ENCODE measurements at regions not wholly inside any gene's neighbourhood (a gene's known extent, or its start where the extent isn't known, plus 50 kb on each side); places are given as distances from the start of the nearest gene placed in this dataset.

- H3K36me3 ChIP-seq (ENCODE audit: control insufficient read depth in 2 of 2, insufficient read depth in 2 of 2, low read length in 1 of 2) = no peaks in the 10 kb centered on the region
- WGBS, 2 donors = 97 to 100% methylated on average over 1 of the region's 1 CpG
- H3K4me1 ChIP-seq (ENCODE audit: control insufficient read depth in 2 of 2, insufficient read depth in 2 of 2, low read length in 1 of 2) = no peaks in the 10 kb centered on the region
- no peaks in the 10 kb centered on the region for H3K9me3 ChIP-seq (ENCODE audit: control insufficient read depth in 2 of 2, insufficient read depth in 1 of 2, low read depth in 1 of 2, low read length in 1 of 2)
- no peaks in the 10 kb centered on the region for H3K27me3 ChIP-seq (ENCODE audit: control insufficient read depth in 1 of 2, insufficient read depth in 2 of 2, low read length in 2 of 2)
- no peak overlapping the region for H3K27ac ChIP-seq (ENCODE audit: low read depth in 2 of 2, low read length in 1 of 2)
- H3K4me3 ChIP-seq (ENCODE audit: low read depth in 1 of 2, low read length in 2 of 2) = no peak overlapping the region
Measured at GRCh38 chr5:125050926-125051325, 304.5 kb upstream of the ZNF608 start.

GRCh38 chr5:125052584-125052983 lies 306.1 kb upstream of the ZNF608 start:
- Histone ChIP-seq H3K4me1 (ENCODE audit: control insufficient read depth in 2 of 2, insufficient read depth in 2 of 2, low read length in 1 of 2) (no peaks in the 10 kb centered on the region), H3K9me3 (ENCODE audit: control insufficient read depth in 2 of 2, insufficient read depth in 1 of 2, low read depth in 1 of 2, low read length in 1 of 2) (no peaks in the 10 kb centered on the region), H3K27me3 (ENCODE audit: control insufficient read depth in 1 of 2, insufficient read depth in 2 of 2, low read length in 2 of 2) (no peaks in the 10 kb centered on the region), H3K36me3 (ENCODE audit: control insufficient read depth in 2 of 2, insufficient read depth in 2 of 2, low read length in 1 of 2) (no peaks in the 10 kb centered on the region), H3K27ac (ENCODE audit: low read depth in 2 of 2, low read length in 1 of 2) (no peak overlapping the region), H3K4me3 (ENCODE audit: low read depth in 1 of 2, low read length in 2 of 2) (no peak overlapping the region)
- 89 to 90% methylated on average over 7 of the region's 7 CpGs for WGBS, 2 donors

- Histone ChIP-seq H3K36me3 (ENCODE audit: control insufficient read depth in 2 of 2, insufficient read depth in 2 of 2, low read length in 1 of 2) (no peaks in the 10 kb centered on the region), H3K27me3 (ENCODE audit: control insufficient read depth in 1 of 2, insufficient read depth in 2 of 2, low read length in 2 of 2) (no peaks in the 10 kb centered on the region), H3K27ac (ENCODE audit: low read depth in 2 of 2, low read length in 1 of 2) (no peak overlapping the region), H3K9me3 (ENCODE audit: control insufficient read depth in 2 of 2, insufficient read depth in 1 of 2, low read depth in 1 of 2, low read length in 1 of 2) (no peaks in the 10 kb centered on the region), H3K4me1 (ENCODE audit: control insufficient read depth in 2 of 2, insufficient read depth in 2 of 2, low read length in 1 of 2) (no peaks in the 10 kb centered on the region), H3K4me3 (ENCODE audit: low read depth in 1 of 2, low read length in 2 of 2) (no peak overlapping the region)
- 79 to 89% methylated on average over 1 of the region's 1 CpG for WGBS, 2 donors
Measured at GRCh38 chr5:125053179-125053578, 306.7 kb upstream of the ZNF608 start.

GRCh38 chr5:125054146-125054545 lies 307.7 kb upstream of the ZNF608 start:
- 97 to 100% methylated on average over 4 of the region's 4 CpGs for WGBS, 2 donors

GRCh38 chr5:125056671-125057485 lies 310.4 kb upstream of the ZNF608 start:
- no peak overlapping the region for H3K27ac ChIP-seq (ENCODE audit: low read depth in 2 of 2, low read length in 1 of 2)
- H3K9me3 ChIP-seq (ENCODE audit: control insufficient read depth in 2 of 2, insufficient read depth in 1 of 2, low read depth in 1 of 2, low read length in 1 of 2) = no peaks in the 10 kb centered on the region
- no peak overlapping the region for H3K4me3 ChIP-seq (ENCODE audit: low read depth in 1 of 2, low read length in 2 of 2)
- H3K4me1 ChIP-seq (ENCODE audit: control insufficient read depth in 2 of 2, insufficient read depth in 2 of 2, low read length in 1 of 2) = no peaks in the 10 kb centered on the region
- H3K27me3 ChIP-seq (ENCODE audit: control insufficient read depth in 1 of 2, insufficient read depth in 2 of 2, low read length in 2 of 2) = no peaks in the 10 kb centered on the region
- 41 to 52% methylated on average over 6 of the region's 6 CpGs for WGBS, 2 donors
- H3K36me3 ChIP-seq (ENCODE audit: control insufficient read depth in 2 of 2, insufficient read depth in 2 of 2, low read length in 1 of 2) = no peaks in the 10 kb centered on the region

More at GRCh38 chr5:125054146-125054545, 307.7 kb upstream of the ZNF608 start:
- Histone ChIP-seq H3K4me3 (ENCODE audit: low read depth in 1 of 2, low read length in 2 of 2) (no peak overlapping the region), H3K9me3 (ENCODE audit: control insufficient read depth in 2 of 2, insufficient read depth in 1 of 2, low read depth in 1 of 2, low read length in 1 of 2) (no peaks in the 10 kb centered on the region), H3K4me1 (ENCODE audit: control insufficient read depth in 2 of 2, insufficient read depth in 2 of 2, low read length in 1 of 2) (no peaks in the 10 kb centered on the region), H3K27me3 (ENCODE audit: control insufficient read depth in 1 of 2, insufficient read depth in 2 of 2, low read length in 2 of 2) (no peaks in the 10 kb centered on the region), H3K27ac (ENCODE audit: low read depth in 2 of 2, low read length in 1 of 2) (no peak overlapping the region), H3K36me3 (ENCODE audit: control insufficient read depth in 2 of 2, insufficient read depth in 2 of 2, low read length in 1 of 2) (no peaks in the 10 kb centered on the region)

GRCh38 chr5:125057912-125058826 lies 311.7 kb upstream of the ZNF608 start:
- WGBS, 2 donors = 36 to 43% methylated on average over 9 of the region's 9 CpGs
- Histone ChIP-seq H3K9me3 (ENCODE audit: control insufficient read depth in 2 of 2, insufficient read depth in 1 of 2, low read depth in 1 of 2, low read length in 1 of 2) (no peaks in the 10 kb centered on the region), H3K27me3 (ENCODE audit: control insufficient read depth in 1 of 2, insufficient read depth in 2 of 2, low read length in 2 of 2) (no peaks in the 10 kb centered on the region), H3K27ac (ENCODE audit: low read depth in 2 of 2, low read length in 1 of 2) (no peak overlapping the region), H3K4me3 (ENCODE audit: low read depth in 1 of 2, low read length in 2 of 2) (no peak overlapping the region), H3K36me3 (ENCODE audit: control insufficient read depth in 2 of 2, insufficient read depth in 2 of 2, low read length in 1 of 2) (no peaks in the 10 kb centered on the region), H3K4me1 (ENCODE audit: control insufficient read depth in 2 of 2, insufficient read depth in 2 of 2, low read length in 1 of 2) (no peaks in the 10 kb centered on the region)

GRCh38 chr5:125059255-125060002 lies 313.0 kb upstream of the ZNF608 start:
- Histone ChIP-seq H3K9me3 (ENCODE audit: control insufficient read depth in 2 of 2, insufficient read depth in 1 of 2, low read depth in 1 of 2, low read length in 1 of 2) (no peaks in the 10 kb centered on the region), H3K27me3 (ENCODE audit: control insufficient read depth in 1 of 2, insufficient read depth in 2 of 2, low read length in 2 of 2) (no peaks in the 10 kb centered on the region), H3K4me3 (ENCODE audit: low read depth in 1 of 2, low read length in 2 of 2) (no peak overlapping the region), H3K36me3 (ENCODE audit: control insufficient read depth in 2 of 2, insufficient read depth in 2 of 2, low read length in 1 of 2) (no peaks in the 10 kb centered on the region), H3K27ac (ENCODE audit: low read depth in 2 of 2, low read length in 1 of 2) (no peak overlapping the region), H3K4me1 (ENCODE audit: control insufficient read depth in 2 of 2, insufficient read depth in 2 of 2, low read length in 1 of 2) (no peaks in the 10 kb centered on the region)
- WGBS, 2 donors = 51 to 52% methylated on average over 4 of the region's 4 CpGs

GRCh38 chr5:125061726-125062125 lies 315.3 kb upstream of the ZNF608 start:
- no peak overlapping the region for H3K4me3 ChIP-seq (ENCODE audit: low read depth in 1 of 2, low read length in 2 of 2)
- no peak overlapping the region for H3K27ac ChIP-seq (ENCODE audit: low read depth in 2 of 2, low read length in 1 of 2)
- H3K9me3 ChIP-seq (ENCODE audit: control insufficient read depth in 2 of 2, insufficient read depth in 1 of 2, low read depth in 1 of 2, low read length in 1 of 2) = no peaks in the 10 kb centered on the region
- H3K4me1 ChIP-seq (ENCODE audit: control insufficient read depth in 2 of 2, insufficient read depth in 2 of 2, low read length in 1 of 2) = no peaks in the 10 kb centered on the region
- no peaks in the 10 kb centered on the region for H3K27me3 ChIP-seq (ENCODE audit: control insufficient read depth in 1 of 2, insufficient read depth in 2 of 2, low read length in 2 of 2)
- no peaks in the 10 kb centered on the region for H3K36me3 ChIP-seq (ENCODE audit: control insufficient read depth in 2 of 2, insufficient read depth in 2 of 2, low read length in 1 of 2)
- 92 to 93% methylated on average over 2 of the region's 2 CpGs for WGBS, 2 donors

GRCh38 chr5:125064621-125065438 lies 318.4 kb upstream of the ZNF608 start:
- Histone ChIP-seq H3K9me3 (ENCODE audit: control insufficient read depth in 2 of 2, insufficient read depth in 1 of 2, low read depth in 1 of 2, low read length in 1 of 2) (no peaks in the 10 kb centered on the region), H3K27me3 (ENCODE audit: control insufficient read depth in 1 of 2, insufficient read depth in 2 of 2, low read length in 2 of 2) (no peaks in the 10 kb centered on the region), H3K27ac (ENCODE audit: low read depth in 2 of 2, low read length in 1 of 2) (no peak overlapping the region), H3K4me3 (ENCODE audit: low read depth in 1 of 2, low read length in 2 of 2) (no peak overlapping the region), H3K36me3 (ENCODE audit: control insufficient read depth in 2 of 2, insufficient read depth in 2 of 2, low read length in 1 of 2) (no peaks in the 10 kb centered on the region), H3K4me1 (ENCODE audit: control insufficient read depth in 2 of 2, insufficient read depth in 2 of 2, low read length in 1 of 2) (no peaks in the 10 kb centered on the region)
- WGBS, 2 donors = 71 to 75% methylated on average over 8 of the region's 8 CpGs

All from esophagus (tissue), 2 donors.